Activated CD8-positive, alpha-beta memory T cell treated with anti-CD3 and anti-CD28 coated beads, Interleukin-2, amount 10 ng/mL, durations not matched to agents 7 days and 5 days (primary cell): ENCODE measurements at regions not wholly inside any gene's neighbourhood (a gene's known extent, or its start where the extent isn't known, plus 50 kb on each side); places are given as distances from the start of the nearest gene placed in this dataset.

ENCODE experiments used
- ATAC-seq: fragments of 150-1000 bp; cut with Tn5 transposase; one replicate; pipeline ENCODE4 v1.10.0; 2021; ENCODE audit warnings: moderate library complexity
- CTCF ChIA-PET: fragments of 350-600 bp; sonication (Branson Sonifier 250); formaldehyde crosslinking; loops from one replicate; lab custom pipeline; 2021; ENCODE audit warnings: antibody characterized with exemption; lab: Charles Lee
- DNase-seq: peaks from one replicate; pipeline ENCODE4 v3.0.0-alpha.2; 2020
- H3K27ac Mint-ChIP-seq: one replicate; pipeline ENCODE4 v1.8.0; 2021; ENCODE audit warnings: mild to moderate bottlenecking, mixed read lengths
- H3K27me3 Mint-ChIP-seq: one replicate; pipeline ENCODE4 v1.8.0; 2021; ENCODE audit warnings: mixed read lengths
- H3K36me3 Mint-ChIP-seq: one replicate; pipeline ENCODE4 v1.8.0; 2021; ENCODE audit warnings: mild to moderate bottlenecking, mixed read lengths
- H3K4me1 Mint-ChIP-seq: one replicate; pipeline ENCODE4 v1.8.0; 2021; ENCODE audit warnings: mixed read lengths
- H3K4me3 Mint-ChIP-seq: one replicate; pipeline ENCODE4 v1.8.0; 2021; ENCODE audit warnings: mild to moderate bottlenecking, moderate library complexity, mixed read lengths
- H3K9me3 Mint-ChIP-seq: one replicate; pipeline ENCODE4 v1.8.0; 2022; ENCODE audit warnings: low read depth, mixed read lengths

DNA sequence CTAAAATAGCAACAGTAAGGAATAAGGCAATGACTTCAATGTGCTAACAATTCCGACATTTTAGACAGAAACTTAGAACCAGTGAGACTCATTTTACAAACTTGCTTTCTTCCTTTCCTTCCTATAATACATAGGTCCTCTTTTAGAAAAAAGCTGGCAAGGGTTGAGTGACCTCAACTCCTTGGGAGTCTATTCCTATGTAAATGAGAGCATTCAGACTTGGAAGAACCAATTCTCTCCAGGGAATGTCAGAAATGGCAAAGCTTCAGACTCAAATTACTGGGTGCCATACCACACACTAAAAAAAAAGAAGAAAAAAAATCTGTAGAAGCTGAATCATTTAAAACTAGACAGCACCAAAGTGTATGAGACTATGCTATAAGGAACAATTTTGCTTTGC is 1328.2 kb downstream of the OLFM4 start:
- H3K4me3 Mint-ChIP-seq, result no peak overlapping the region
- DNase-seq (no peak), ATAC-seq (no peak)
- no peaks in the 10 kb centered on the region for H3K36me3 Mint-ChIP-seq
- CTCF ChIA-PET, result no interaction called here
- H3K4me1 Mint-ChIP-seq, result no peaks in the 10 kb centered on the region
- H3K27me3 Mint-ChIP-seq, result no peaks in the 10 kb centered on the region
- H3K27ac Mint-ChIP-seq, result no peak overlapping the region
- peaks cover 5% of the 10 kb centered on the region for H3K9me3 Mint-ChIP-seq

DNA sequence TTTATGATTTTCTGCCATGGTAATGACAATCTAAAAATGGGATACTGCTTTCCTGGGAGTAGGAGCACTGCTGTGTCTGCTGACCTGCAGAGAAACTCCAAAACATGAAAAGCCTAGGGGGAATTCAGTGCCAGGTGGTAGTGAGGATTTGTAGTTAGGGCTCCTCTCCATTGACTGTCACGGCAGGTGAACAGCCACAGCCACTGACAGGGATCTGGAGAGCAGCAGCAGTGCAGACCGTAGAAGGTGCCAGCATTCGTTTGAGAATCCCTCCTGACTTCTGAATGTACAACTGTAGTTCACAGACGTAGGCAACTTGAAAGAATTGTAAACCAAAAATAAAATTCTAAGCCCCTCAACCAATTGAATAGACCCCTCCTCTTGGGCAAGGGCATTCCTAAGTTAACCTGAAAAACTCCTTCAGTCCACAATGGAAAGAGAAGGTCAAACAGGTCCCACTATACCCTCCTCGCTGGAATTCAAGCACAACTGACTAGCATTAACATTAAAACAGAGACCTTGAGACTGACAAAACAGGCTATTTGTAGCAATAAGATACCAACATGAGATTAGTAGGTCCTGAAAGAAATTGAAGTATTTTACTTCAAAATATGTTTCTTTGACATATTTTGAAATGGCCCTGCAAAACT is 1328.8 kb downstream of the OLFM4 start:
- no peaks in the 10 kb centered on the region for H3K36me3 Mint-ChIP-seq
- CTCF ChIA-PET, result no interaction called here
- H3K9me3 Mint-ChIP-seq, result peaks cover 5% of the 10 kb centered on the region
- DNase-seq, result no peak
- H3K27me3 Mint-ChIP-seq, result no peaks in the 10 kb centered on the region
- no peak overlapping the region for H3K27ac Mint-ChIP-seq
- no peak overlapping the region for H3K4me3 Mint-ChIP-seq
- H3K4me1 Mint-ChIP-seq, result no peaks in the 10 kb centered on the region
- no peak for ATAC-seq

DNA sequence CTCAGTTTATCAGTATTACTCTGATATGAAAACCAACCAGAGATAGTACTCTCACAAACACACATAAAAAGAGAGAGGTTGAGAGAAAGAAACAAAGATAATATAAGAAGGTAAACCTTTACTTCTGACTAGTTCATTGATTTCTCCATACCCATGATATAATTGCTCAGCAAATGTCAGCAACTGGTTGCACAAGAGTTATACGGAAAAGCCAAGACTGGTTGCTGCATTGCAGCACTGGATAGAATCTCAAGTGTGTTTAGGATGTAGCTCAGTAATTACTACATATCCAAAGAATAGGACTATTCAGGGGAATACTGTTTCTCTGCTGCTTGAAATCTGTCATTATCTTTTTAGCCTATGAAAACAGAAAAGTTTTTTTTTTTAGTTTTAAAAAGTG is 1332.8 kb downstream of the OLFM4 start:
- no peak overlapping the region for H3K4me3 Mint-ChIP-seq
- H3K36me3 Mint-ChIP-seq, result no peaks in the 10 kb centered on the region
- H3K27me3 Mint-ChIP-seq, result no peaks in the 10 kb centered on the region
- ATAC-seq, result no peak
- no peaks in the 10 kb centered on the region for H3K4me1 Mint-ChIP-seq
- DNase-seq, result no peak
- CTCF ChIA-PET, result no interaction called here
- no peak overlapping the region for H3K27ac Mint-ChIP-seq
- peaks cover 4% of the 10 kb centered on the region for H3K9me3 Mint-ChIP-seq

DNA sequence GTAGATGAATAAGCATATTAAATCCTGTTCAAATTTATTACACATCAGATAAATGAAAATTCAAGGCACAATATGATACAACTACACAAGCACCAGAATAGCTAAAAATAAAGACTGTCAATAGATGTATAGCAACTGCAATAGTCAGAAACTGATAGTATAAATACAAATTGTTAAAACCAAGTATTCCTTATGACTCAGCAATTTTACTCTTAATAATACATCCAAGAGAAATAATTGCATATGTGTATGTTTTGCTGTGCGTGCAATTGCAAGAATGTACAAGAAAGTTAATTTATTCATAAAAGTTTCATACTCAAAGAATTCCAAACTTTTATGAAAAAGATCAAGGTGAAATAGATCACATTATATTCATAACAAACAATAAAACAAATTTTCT is 1338.1 kb downstream of the OLFM4 start:
- DNase-seq (no peak), ATAC-seq (no peak)
- Mint-ChIP-seq H3K4me3 (no peak overlapping the region), H3K9me3 (peaks cover 2% of the 10 kb centered on the region), H3K27ac (no peak overlapping the region), H3K4me1 (no peaks in the 10 kb centered on the region), H3K36me3 (no peaks in the 10 kb centered on the region), H3K27me3 (no peaks in the 10 kb centered on the region)
- CTCF ChIA-PET, result no interaction called here

DNA sequence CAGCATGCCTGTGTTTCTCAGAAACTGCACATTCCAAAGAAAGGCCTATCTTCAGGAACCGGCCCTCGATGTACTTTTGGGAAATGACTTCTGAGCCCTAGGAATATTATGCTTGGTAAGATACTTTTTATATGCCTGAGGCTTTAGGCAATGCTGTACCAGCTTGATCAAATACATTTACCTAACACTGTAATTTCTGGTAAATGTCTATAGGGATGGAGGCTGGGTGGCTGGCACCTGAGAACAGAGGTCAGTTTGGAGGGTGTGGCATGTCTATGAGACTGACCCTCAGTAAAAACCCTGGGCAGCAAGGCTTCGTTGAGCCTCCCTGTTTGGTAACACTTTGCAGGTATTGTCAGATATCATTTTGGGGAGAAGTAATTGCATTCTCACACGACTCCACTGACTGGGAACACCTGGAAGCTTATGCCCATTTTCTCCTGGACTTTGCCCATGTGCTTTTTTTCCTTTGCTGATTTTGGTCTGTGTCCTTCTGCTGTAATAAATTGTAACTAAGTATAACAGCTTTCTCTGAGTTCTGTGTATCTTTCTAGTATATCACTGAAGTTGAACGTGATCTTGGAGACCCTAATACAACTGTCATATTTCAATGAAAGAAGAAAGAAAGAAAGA is 1339.1 kb downstream of the OLFM4 start:
- H3K9me3 Mint-ChIP-seq, result peaks cover 2% of the 10 kb centered on the region
- no peaks in the 10 kb centered on the region for H3K36me3 Mint-ChIP-seq
- CTCF ChIA-PET, result no interaction called here
- no peak for DNase-seq
- H3K27me3 Mint-ChIP-seq, result no peaks in the 10 kb centered on the region
- no peak overlapping the region for H3K27ac Mint-ChIP-seq
- H3K4me1 Mint-ChIP-seq, result no peaks in the 10 kb centered on the region
- H3K4me3 Mint-ChIP-seq, result no peak overlapping the region
- ATAC-seq, result no peak

DNA sequence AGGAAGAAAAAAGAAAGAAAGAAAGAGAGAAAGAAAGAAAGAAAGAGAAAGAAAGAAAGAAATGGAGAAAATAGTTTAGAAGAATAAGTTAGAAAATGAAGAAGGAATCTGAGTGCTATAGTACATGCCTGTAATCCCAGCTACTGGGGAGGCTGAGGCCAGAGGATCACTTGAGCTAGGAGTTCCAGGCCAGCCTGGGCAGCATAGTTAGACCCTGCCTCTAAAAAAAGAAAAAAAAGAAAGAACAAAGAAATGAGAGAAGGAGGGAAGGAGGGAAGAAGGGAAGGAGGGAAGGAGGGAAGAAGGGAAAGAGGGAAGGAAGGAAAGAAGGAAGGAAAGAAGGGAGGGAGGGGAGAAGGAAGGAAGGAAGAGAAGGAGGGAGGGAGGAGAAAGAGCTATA is 1339.8 kb downstream of the OLFM4 start:
- ATAC-seq, result no peak
- CTCF ChIA-PET, result no interaction called here
- Mint-ChIP-seq H3K4me1 (no peaks in the 10 kb centered on the region), H3K27ac (no peak overlapping the region), H3K27me3 (no peaks in the 10 kb centered on the region), H3K36me3 (no peaks in the 10 kb centered on the region), H3K9me3 (no peaks in the 10 kb centered on the region), H3K4me3 (no peak overlapping the region)
- DNase-seq, result no peak

DNA sequence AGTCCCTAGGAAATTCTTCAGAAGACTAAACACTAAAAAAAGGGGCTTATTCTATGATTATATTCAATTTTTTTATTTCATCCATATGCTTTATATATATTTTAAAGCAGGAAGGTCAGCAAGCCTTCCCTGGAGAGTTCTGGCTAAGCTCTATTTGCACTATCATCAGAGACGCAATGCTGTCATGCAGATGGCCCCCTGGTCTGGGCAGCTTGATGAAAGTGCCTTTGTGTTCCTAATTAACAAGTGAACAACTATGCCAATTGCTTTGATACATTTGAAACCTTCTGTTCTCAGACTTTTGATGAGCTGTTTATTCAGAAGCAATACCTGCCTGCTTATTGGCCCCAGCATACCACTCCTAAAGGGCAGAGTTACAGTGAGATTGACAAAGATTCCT is 1344.6 kb downstream of the OLFM4 start:
- H3K4me3 Mint-ChIP-seq, result no peak overlapping the region
- no peak overlapping the region for H3K27ac Mint-ChIP-seq
- peaks cover 7% of the 10 kb centered on the region for H3K9me3 Mint-ChIP-seq
- H3K4me1 Mint-ChIP-seq, result no peaks in the 10 kb centered on the region
- H3K27me3 Mint-ChIP-seq, result no peaks in the 10 kb centered on the region
- no peak for ATAC-seq
- H3K36me3 Mint-ChIP-seq, result no peaks in the 10 kb centered on the region
- CTCF ChIA-PET, result no interaction called here
- no peak for DNase-seq

DNA sequence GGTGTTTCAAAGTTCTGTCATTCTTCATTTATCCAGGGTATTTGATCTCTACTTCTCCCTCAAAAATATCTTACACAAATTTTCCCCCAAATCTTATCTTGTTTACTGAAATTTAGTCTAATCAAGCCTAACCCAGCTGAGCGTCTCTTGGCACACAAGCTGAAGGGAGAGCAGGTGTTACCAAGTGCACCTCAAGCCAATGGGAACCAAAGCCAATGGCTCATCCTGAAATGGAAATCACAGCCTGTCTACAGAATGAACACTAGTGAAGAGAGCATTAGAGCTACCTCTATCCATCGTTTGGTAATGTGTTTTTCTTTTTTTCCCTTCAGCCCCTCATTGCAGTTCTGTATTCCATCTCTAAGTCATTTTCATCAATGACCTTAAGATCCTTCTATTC is 1350.8 kb downstream of the OLFM4 start:
- no peak overlapping the region for H3K4me3 Mint-ChIP-seq
- H3K9me3 Mint-ChIP-seq, result peaks cover 15% of the 10 kb centered on the region
- CTCF ChIA-PET, result no interaction called here

DNA sequence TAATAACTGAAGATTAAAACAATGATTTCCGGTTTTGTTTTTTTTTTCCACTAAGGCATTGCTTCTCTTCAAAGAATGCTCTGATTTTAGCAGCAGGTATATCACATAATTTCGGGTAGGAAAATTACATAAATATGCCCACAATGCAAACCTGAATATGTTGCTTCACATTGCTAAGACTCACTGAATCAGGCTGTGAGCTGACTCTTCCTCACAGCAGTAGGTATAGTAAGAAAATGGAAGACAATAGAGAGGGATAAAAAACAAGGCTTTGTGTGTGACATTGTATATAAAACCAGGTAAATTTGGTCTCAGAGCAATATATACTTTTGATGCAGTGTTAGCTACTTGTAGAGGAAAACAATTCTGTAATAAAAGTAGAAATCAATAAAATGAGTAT is 1355.0 kb downstream of the OLFM4 start:
- Mint-ChIP-seq H3K36me3 (no peaks in the 10 kb centered on the region), H3K9me3 (peaks cover 11% of the 10 kb centered on the region), H3K4me1 (no peaks in the 10 kb centered on the region), H3K27ac (no peak overlapping the region), H3K4me3 (no peak overlapping the region), H3K27me3 (no peaks in the 10 kb centered on the region)
- no peak for DNase-seq
- CTCF ChIA-PET, result no interaction called here
- no peak for ATAC-seq

More for the DNA sequence above, 1350.8 kb downstream of the OLFM4 start:
- no peak for DNase-seq
- Mint-ChIP-seq H3K36me3 (no peaks in the 10 kb centered on the region), H3K27me3 (no peaks in the 10 kb centered on the region), H3K4me1 (no peaks in the 10 kb centered on the region), H3K27ac (no peak overlapping the region)
- no peak for ATAC-seq

DNA sequence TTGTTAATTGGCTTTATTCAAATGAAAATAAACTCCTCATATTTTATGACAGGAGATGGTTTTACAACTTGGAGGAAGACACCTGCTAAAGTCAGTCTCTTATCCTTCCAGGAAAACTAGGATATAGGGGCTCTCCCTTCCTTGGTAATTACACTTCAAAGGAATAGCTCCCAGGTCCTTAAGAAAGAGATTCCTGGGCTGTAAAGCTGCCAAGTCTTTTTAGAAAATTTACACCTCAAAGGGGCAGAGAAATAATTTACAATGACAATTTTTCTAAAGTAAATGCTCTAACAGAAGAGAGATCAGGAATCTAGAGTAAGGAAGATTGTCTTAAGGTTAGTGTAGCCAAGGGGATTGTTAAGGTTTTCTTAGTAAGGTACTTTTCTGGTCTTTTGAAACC is 1359.0 kb downstream of the OLFM4 start:
- no peak overlapping the region for H3K4me3 Mint-ChIP-seq
- CTCF ChIA-PET, result no interaction called here
- H3K27ac Mint-ChIP-seq, result no peak overlapping the region
- ATAC-seq (no peak), DNase-seq (no peak)
- H3K27me3 Mint-ChIP-seq, result no peaks in the 10 kb centered on the region
- H3K4me1 Mint-ChIP-seq, result no peaks in the 10 kb centered on the region
- H3K9me3 Mint-ChIP-seq, result peaks cover 16% of the 10 kb centered on the region
- no peaks in the 10 kb centered on the region for H3K36me3 Mint-ChIP-seq

DNA sequence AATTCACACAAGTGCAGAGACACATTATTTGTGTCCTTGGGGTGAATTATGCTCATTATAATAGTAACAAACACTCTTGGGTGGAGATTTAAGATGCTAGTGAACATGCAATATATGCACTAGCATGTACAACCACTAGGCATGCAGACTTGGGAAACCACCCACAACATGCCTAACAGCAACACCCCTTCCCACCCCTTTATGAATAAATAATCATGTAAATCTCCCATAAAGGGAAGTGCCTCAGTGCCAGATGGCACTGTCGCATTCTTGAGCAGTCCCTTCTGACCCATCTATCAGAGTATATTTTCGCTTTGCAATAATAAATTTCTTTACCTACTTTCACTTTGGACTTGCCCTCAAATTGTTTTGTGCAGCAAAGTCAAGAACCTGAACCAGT is 1362.2 kb downstream of the OLFM4 start:
- H3K4me3 Mint-ChIP-seq, result no peak overlapping the region
- DNase-seq (no peak), ATAC-seq (no peak)
- no peaks in the 10 kb centered on the region for H3K27me3 Mint-ChIP-seq
- H3K9me3 Mint-ChIP-seq, result peaks cover 9% of the 10 kb centered on the region
- H3K36me3 Mint-ChIP-seq, result no peaks in the 10 kb centered on the region
- no peaks in the 10 kb centered on the region for H3K4me1 Mint-ChIP-seq
- no peak overlapping the region for H3K27ac Mint-ChIP-seq
- CTCF ChIA-PET, result no interaction called here

DNA sequence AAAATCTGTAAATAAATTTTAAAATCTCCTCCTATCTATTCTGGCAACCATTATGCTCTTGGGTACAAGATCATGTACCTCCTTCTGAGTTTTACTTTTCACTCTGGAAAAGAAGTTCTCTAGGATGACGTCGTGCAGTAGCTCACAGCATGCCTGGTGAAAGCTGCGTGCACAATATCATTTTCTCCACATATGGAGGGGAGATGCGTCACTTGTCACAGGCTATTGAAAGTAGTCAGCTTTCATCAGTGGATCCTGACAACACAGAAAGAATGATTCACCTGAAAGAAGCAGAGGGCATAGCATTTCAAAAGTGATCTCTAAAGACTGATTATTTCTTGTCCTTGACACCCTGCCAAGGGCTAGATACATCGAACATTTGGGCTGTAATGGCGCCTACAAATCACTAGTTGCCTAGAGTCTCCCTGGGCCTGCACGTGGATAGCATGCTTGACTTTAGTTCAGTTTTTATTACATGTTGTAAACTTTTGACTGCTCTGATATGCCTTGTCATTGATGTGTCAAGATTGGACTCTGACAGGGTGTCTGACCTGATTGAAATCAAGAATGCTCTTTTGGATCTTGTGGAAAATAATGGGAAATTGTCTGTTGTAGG is 1365.6 kb downstream of the OLFM4 start:
- no peak overlapping the region for H3K4me3 Mint-ChIP-seq
- H3K27me3 Mint-ChIP-seq, result no peaks in the 10 kb centered on the region
- no peaks in the 10 kb centered on the region for H3K36me3 Mint-ChIP-seq
- CTCF ChIA-PET, result no interaction called here
- H3K9me3 Mint-ChIP-seq, result peaks cover 6% of the 10 kb centered on the region
- H3K27ac Mint-ChIP-seq, result no peak overlapping the region
- no peak for ATAC-seq
- DNase-seq, result no peak
- no peaks in the 10 kb centered on the region for H3K4me1 Mint-ChIP-seq

DNA sequence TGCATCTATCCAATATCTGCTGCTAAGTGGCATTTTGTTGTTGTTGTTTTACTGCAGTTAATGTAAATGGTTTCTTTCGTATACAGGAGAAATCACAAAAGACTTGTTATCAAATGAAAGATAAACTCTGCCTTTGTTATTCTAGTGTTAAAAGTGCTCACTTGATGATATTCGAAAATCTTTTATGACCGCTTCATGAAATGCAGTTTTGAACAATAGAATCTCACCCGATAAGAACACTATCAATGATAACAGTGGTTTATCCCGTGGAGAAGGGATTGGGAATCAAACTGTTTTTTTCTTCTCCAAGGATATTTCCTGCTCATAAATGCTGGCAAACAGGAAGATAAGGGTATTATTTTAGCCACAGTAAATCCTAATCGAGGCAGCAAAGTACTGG is 1366.3 kb downstream of the OLFM4 start:
- CTCF ChIA-PET, result no interaction called here
- Mint-ChIP-seq H3K4me3 (no peak overlapping the region), H3K9me3 (peaks cover 5% of the 10 kb centered on the region), H3K4me1 (no peaks in the 10 kb centered on the region), H3K27me3 (no peaks in the 10 kb centered on the region), H3K36me3 (no peaks in the 10 kb centered on the region), H3K27ac (no peak overlapping the region)
- ATAC-seq (no peak), DNase-seq (no peak)

DNA sequence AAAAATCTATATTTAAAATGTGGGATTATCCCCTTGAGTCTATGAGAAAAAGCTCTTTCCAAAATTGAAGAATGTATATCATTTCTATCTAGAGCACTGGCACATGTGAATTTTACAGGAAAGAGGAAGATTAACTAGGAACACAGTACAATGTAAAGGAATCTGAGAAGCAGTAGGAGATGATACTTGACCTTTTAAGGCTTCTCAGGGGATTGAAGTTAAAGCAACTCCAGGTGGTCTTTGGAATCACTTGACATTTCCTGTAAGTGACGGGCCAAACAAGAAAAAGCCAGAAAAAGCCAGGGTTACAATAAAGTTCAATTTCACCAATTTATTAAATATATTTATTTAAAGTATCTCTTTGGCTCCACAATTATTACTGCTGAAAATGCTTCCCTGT is 1373.9 kb downstream of the OLFM4 start:
- H3K27me3 Mint-ChIP-seq, result no peaks in the 10 kb centered on the region
- no peak overlapping the region for H3K27ac Mint-ChIP-seq
- ATAC-seq (no peak), DNase-seq (no peak)
- no peaks in the 10 kb centered on the region for H3K4me1 Mint-ChIP-seq
- H3K4me3 Mint-ChIP-seq, result no peak overlapping the region
- H3K9me3 Mint-ChIP-seq, result peaks cover 8% of the 10 kb centered on the region
- H3K36me3 Mint-ChIP-seq, result no peaks in the 10 kb centered on the region
- CTCF ChIA-PET, result no interaction called here
